DMS114 treated with DMSO at 0.1 percent for 48 hours (cell line): ENCODE measurements at regions not wholly inside any gene's neighbourhood (a gene's known extent, or its start where the extent isn't known, plus 50 kb on each side); places are given as distances from the start of the nearest gene placed in this dataset.
"Not testable (repeated sequence)": the region's sequence is repeated elsewhere in the genome, so short reads cannot be mapped to it uniquely, and the experiment has no call there.

Experiments used
- DNase-seq: peaks from one replicate; lab custom pipeline; 2025; ENCODE audit not compliant: unreplicated experiment; lab: John Stamatoyannopoulos, UW

GRCh38 chr7:68205826-68206225 is 1209.2 kb downstream of the TYW1 start:
- DNase-seq: no peak

- DNase-seq: no peak
Observed at GRCh38 chr7:68206946-68207485, 1210.4 kb downstream of the TYW1 start.

DNA sequence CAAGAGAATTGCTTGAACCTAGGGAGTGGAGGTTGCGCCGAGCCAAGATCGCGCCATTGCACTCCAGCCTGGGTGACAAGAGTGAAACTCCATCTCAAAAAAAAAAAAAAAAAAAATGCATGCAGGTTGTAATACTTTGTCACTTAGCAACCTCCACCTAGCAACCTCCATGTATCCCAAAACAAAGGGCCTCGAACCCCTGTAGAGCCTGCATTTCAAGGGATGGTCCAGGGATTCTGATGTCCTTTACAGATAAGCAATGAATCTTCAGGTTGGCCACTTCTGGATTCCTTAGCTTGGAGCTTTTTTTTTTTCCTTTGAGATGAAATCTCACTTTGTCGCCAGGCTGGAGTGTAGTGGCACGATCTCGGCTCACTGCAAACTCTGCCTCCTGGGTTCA is 1211.0 kb downstream of the TYW1 start:
- no peak for DNase-seq

- no peak for DNase-seq
Observed at GRCh38 chr7:68209486-68209885, 1212.9 kb downstream of the TYW1 start.

DNA sequence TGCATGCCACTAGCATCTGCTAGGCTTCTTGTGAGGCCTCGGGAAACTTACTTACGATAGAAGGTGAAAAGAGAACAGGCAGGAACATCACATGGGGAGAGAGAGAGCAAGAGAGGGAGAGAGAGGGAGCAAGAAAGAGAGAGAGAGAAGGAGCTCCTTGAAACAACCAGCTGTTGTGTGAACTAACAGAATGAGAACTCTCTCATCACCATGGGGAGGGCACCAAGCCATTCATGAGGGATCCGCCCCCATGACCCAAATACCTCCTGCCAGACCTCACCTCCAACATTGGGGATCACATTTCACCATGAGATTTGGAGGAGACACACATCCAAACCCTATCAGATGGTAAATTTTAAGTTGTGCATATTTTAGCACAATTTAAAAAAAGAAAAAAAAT is 1217.2 kb downstream of the TYW1 start:
- no peak for DNase-seq

- no peak for DNase-seq
Observed at GRCh38 chr7:68216051-68216450, 1219.4 kb downstream of the TYW1 start.

DNA sequence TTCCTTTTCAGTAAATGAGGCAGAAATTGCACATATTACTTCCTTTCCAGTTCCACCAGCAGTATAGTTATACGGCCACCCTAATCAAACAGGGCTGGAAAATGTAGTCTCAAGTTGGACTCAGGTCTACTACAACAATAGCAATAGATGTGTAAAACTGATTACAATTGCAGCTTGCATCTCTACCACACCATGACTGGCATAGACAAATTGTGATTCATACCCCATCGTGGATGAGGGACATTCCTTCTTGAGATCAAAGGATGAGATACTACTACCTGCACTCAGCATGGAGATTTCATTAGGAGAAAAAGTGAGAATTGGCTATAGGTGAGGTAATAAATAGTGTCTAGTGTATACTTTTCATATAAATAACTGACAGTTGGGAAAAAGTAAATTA is 1220.8 kb downstream of the TYW1 start:
- DNase-seq: no peak

DNA sequence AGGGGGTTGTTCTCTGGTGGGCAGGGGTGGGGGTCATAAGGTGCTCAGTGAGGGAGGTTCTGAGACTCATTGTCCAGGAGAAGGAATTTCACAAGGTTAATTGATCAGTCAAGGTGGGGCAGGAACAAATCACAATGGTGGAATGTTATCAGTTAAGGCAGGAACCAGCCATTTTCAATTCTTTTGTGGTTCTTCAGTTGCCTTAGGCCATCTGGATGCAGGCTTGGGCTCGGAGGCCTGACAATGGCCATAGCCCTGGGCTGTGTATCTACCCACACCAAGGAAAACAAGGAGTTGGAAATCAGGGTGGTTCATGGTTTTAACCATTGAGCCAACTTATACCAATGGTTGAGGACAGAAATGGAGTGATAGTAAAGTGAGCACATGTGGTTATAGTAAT is 1221.8 kb downstream of the TYW1 start:
- no peak for DNase-seq

DNA sequence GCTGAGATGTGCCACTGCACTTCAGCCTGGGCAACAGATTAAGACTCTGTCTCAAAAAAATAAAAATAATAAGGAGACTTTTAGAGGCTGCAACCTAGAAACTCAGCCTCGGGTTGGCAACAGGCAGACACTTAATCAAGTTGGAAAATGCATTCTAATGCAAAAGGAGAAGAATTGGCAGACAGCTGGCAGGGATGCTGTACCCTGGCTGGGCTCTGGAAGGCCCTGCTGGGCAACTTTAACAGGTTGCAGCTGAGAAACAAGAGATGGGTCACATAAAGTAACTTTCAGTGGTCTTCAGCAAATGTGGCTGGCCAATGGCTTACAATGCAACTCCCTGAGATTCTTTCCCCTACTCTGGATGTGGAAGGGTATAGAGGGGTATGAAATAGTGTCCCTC is 1225.7 kb downstream of the TYW1 start:
- DNase-seq: no peak

GRCh38 chr7:68224041-68224741 is 1227.6 kb downstream of the TYW1 start:
- DNase-seq: no peak

- DNase-seq: not testable (repeated sequence)
Observed at GRCh38 chr7:68231011-68231410, 1234.4 kb downstream of the TYW1 start.

- DNase-seq: no peak
Observed at GRCh38 chr7:68235937-68236336, 1239.3 kb downstream of the TYW1 start.

DNA sequence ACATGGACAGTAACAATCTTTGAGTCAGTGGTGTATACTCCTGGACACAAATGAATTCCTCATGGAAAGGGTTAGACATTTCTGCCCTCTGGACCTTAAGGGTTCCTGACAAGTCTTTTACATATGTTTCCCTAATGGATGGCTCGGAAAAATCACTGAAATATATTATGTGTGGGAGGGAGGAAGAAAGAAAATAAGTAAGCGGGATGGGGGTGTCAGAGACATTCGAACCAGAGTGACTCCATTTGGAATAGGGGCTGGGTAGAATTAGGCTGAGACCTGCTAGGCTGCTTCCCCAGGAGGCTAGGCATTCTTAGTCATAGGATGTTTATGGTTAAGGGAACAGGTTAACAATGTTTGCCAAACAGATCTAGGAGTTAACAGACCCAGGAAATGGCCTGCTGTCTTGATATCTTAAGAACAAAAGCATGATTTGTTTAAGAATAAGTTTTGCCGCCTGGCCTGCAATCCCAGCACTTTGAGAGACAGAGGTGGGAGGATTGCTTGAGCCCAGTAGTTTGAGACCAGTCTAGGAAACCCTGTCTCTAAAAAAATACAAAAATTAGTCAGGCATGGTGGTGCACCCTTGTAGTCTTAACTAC is 1241.7 kb downstream of the TYW1 start:
- DNase-seq: no peak

GRCh38 chr7:68243128-68243527 is 1246.5 kb downstream of the TYW1 start:
- DNase-seq: no peak

GRCh38 chr7:68244389-68244788 is 1247.8 kb downstream of the TYW1 start:
- DNase-seq: no peak

DNA sequence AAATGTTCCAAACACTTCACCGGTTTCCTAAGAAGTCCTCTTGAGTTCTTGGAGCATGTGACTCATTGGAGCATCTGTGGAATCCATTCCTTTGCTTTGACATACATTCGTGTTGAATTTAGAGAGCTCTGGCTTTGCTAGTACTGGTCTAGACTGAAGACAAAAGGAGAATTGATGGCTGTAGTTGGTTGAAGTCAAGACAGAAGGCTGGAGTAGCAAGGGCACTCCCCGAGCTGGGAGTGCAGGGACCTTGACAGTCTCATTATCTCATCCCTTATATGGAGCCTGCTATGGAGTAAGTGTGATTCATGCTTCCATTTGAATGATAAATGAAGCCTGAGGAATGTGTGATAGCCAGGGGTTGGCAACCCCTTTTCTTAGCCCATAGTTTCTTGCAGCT is 1249.1 kb downstream of the TYW1 start:
- DNase-seq: no peak

DNA sequence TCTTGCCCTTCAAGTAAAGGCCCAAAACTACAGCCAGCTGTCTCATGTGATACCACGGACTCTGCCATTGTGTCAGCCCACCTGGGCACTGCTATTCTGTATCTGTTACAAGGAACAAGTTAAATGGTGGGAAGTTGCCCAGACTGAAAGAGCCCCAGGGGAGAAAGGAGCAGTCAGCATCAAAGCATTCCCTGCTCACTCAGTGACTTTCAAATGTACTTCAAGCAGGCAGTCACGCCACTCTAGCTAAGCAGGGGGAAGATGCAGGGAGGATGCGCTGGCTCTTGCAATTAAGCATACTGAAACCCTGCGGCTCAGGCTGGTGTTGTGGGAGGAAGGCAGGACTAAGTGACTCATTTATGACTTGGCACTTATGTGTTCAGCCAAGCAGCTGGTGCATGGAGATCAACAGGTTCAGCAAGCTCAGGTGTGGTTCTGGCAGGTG is 1249.6 kb downstream of the TYW1 start:
- DNase-seq: no peak

DNA sequence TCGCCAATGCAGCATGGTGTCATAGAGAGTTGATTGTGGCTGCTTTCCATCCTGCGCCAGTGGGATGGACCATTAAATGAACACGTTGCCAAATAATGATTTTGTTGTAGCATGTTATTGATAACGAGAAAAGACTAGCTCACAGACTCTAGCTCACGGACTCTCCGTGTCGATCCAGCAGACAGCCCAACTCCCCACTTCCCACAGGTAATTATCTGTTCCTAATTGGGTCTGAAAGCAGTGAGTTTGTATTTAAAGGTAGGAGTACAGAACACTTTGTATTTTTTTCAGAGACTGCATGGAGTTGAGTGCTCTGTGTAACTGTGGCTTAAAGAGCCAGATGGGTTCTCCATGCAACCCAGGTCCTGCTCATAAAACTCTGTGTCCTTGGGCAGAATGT is 1250.5 kb downstream of the TYW1 start:
- no peak for DNase-seq

DNA sequence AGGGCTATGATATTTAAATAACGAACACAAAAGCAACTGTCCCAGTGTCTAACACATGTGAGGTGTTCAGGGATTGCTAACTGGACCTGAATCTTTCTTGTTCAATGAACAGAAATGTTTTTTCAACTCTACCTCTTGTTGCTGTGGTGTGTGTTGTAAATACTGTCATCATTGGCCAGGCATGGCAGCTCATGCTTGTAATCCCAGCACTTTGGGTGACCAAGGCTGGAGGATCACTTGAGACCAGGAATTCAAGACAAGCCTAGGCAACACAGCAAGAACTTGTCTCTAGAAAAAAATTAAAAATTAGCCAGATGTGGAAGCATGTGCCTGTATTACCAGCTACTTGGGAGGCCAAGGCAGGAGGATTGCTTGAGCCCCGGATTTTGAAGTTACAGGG is 1250.9 kb downstream of the TYW1 start:
- no peak for DNase-seq

DNA sequence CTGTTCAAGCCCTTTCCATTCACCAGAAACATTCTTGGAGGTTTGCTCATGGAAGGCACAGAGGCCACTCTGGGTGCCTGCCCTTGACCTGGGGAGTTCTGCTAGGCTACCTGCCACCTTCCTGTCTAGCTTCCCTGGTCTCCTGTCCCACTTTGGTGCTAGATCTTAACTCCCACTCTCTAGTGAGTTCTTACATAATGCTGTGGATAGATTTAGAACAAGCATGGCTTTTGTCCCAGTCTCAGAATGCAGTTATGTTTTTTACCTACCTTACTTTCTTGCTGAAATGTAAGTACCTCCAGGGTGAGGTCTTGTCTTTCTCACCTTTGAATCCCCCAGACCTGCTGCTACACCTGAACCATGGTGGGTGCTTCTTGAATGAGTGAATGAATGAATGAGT is 1252.3 kb downstream of the TYW1 start:
- DNase-seq: no peak

DNA sequence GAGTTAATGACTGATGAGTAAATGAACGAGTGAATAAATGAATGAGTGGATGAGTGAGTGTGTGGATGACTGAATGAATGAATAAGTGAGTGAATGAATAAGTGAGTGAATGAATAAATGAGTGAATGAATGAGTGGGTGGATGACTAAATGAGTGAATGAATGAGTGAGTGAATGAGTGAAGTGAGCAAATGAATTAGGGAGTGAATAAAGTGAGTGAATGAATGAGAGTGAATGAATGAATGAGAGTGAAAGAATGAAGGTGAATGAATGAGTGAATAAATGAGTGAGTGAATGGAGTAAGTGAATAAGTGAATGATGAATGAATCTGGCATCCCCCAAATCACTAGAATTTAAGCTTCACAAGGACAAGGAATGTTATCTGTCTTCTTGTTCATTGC is 1253.0 kb downstream of the TYW1 start:
- no peak for DNase-seq

- no peak for DNase-seq
Observed at GRCh38 chr7:68250143-68250542, 1253.5 kb downstream of the TYW1 start.

GRCh38 chr7:68254815-68255214 is 1258.2 kb downstream of the TYW1 start:
- not testable (repeated sequence) for DNase-seq
